K562 (cell line): ENCODE measurements at regions not wholly inside any gene's neighbourhood (a gene's known extent, or its start where the extent isn't known, plus 50 kb on each side); places are given as distances from the start of the nearest gene placed in this dataset.

Source experiments
- ATAC-seq: fragments of 200-7000 bp; cut with Tn5 transposase; 3 replicates; pipeline ENCODE4 v1.9.1; 2020; ENCODE audit warnings: moderate library complexity
- BruUV-seq: library from RNA; stranded (reverse); fragments of 400-500 nt; replicated peaks from 2 replicates; lab custom pipeline; 2021; lab: Mats Ljungman, UMichigan
- CTCF ChIA-PET: fragments of 300-600 bp; formaldehyde crosslinking; extraction: SDS; loops from one replicate; lab custom pipeline; 2021; ENCODE audit warnings: low intra/inter-chr PET ratio; lab: Yijun Ruan, JAX
- POLR2A ChIA-PET: fragments of 300-600, 350-650 bp; sonication (Branson Sonifier 250); formaldehyde crosslinking; extraction: SDS; loops from one replicate; lab custom pipeline; 2021; ENCODE audit warnings: antibody characterized with exemption, inconsistent platforms; lab: Yijun Ruan, JAX
- DNase-seq, 4 experiments: peaks; one replicate each; pipeline versions ENCODE4 v3.0.0 to v3.0.0-alpha.2; 2011 to 2018; ENCODE audit warnings: low spot score in 3 of 4, mixed read lengths in 3 of 4; ENCODE audit errors: extremely low read depth in 1 of 4
- FAIRE-seq: peaks from 2 replicates; lab custom pipeline; 2011; peaks lifted over from hg19 to GRCh38; lab: Jason Lieb, UNC
- H2AFZ ChIP-seq: 2 replicates; pipeline ENCODE4 v1.6.0; 2011; ENCODE audit warnings: low read depth, low read length, control low read depth, inconsistent platforms
- H3K27ac ChIP-seq: fragments of 200-600 bp; 3 replicates; pipeline ENCODE4 v1.8.0; 2011; ENCODE audit warnings: low read depth, mild to moderate bottlenecking, control low read depth, inconsistent platforms, low read length, moderate library complexity, mixed read lengths; ENCODE audit errors: extremely low read depth
- H3K27me3 ChIP-seq, 2 experiments: fragments of 300-600 bp in 1 of 2; 2 replicates in 1 of 2; 3 replicates in 1 of 2; pipeline versions ENCODE4 v1.6.0 to v1.8.0; 2011; ENCODE audit warnings: inconsistent platforms in 2 of 2, low read length in 2 of 2, mild to moderate bottlenecking in 1 of 2, mixed read lengths in 1 of 2, moderate library complexity in 1 of 2; ENCODE audit not compliant: control insufficient read depth in 2 of 2, insufficient read depth in 2 of 2
- H3K36me3 ChIP-seq: fragments of 300-600 bp; 3 replicates; pipeline ENCODE4 v1.8.0; 2011; ENCODE audit warnings: mild to moderate bottlenecking, low read length, inconsistent platforms; ENCODE audit not compliant: control insufficient read depth, insufficient read depth
- H3K4me1 ChIP-seq, 2 experiments: fragments of 200-600 bp in 1 of 2; replicated peaks in 1 of 2; 2 replicates in 1 of 2; 3 replicates in 1 of 2; pipeline versions ENCODE4 v1.5.1 to v1.8.0; 2011; ENCODE audit warnings: inconsistent platforms in 2 of 2, low read length in 2 of 2, mild to moderate bottlenecking in 1 of 2, mixed read lengths in 1 of 2, moderate library complexity in 1 of 2; ENCODE audit not compliant: control insufficient read depth in 2 of 2, insufficient read depth in 2 of 2
- H3K4me2 ChIP-seq: 2 replicates; pipeline ENCODE4 v1.6.1; 2011; ENCODE audit warnings: low read length, control low read depth, inconsistent platforms, mixed read lengths; ENCODE audit not compliant: insufficient read depth
- H3K4me3 ChIP-seq: fragments of 200-600 bp; sonication (generic), shearing (Covaris generic); 2 replicates; pipeline ENCODE4 v1.5.1; 2016; ENCODE audit warnings: control low read depth, inconsistent platforms
- H3K79me2 ChIP-seq: fragments of 200-600 bp; 3 replicates; pipeline ENCODE4 v1.8.0; 2011; ENCODE audit warnings: low read length, inconsistent platforms; ENCODE audit not compliant: control insufficient read depth, insufficient read depth
- H3K9ac ChIP-seq, 2 experiments: 2 replicates each; pipeline versions ENCODE4 v1.6.0 to v1.6.1; 2011; ENCODE audit warnings: low read depth in 2 of 2, low read length in 2 of 2, control low read depth in 1 of 2, inconsistent platforms in 1 of 2, mild to moderate bottlenecking in 1 of 2, mixed read lengths in 1 of 2; ENCODE audit not compliant: insufficient read depth in 1 of 2
- H3K9me1 ChIP-seq: one replicate; pipeline ENCODE4 v1.6.0; 2011; ENCODE audit warnings: inconsistent platforms, mild to moderate bottlenecking, low read length, moderate library complexity; ENCODE audit not compliant: control insufficient read depth, insufficient read depth
- H3K9me3 ChIP-seq: replicated peaks from 2 replicates; pipeline ENCODE4 v1.5.1; 2011; ENCODE audit warnings: low read depth, low read length, inconsistent platforms; ENCODE audit not compliant: control insufficient read depth, insufficient read depth
- H4K20me1 ChIP-seq: replicated peaks from 2 replicates; pipeline ENCODE4 v1.6.1; 2011; ENCODE audit warnings: low read length, inconsistent platforms, mixed read lengths; ENCODE audit not compliant: control insufficient read depth, insufficient read depth
- CBX3 ChIP-seq, 2 experiments: IDR thresholded peaks; 1 replicate in 1 of 2; 2 replicates in 1 of 2; pipeline ENCODE4 v1.6.1; 2012; ENCODE audit warnings: inconsistent platforms in 2 of 2, low read length in 2 of 2, borderline replicate concordance in 1 of 2, control low read depth in 1 of 2
- CGGBP1 ChIP-seq: fragments of 250-450 bp; sonication (Bioruptor Pico); IDR thresholded peaks from 2 replicates; pipeline ENCODE4 v1.9.0; 2021; ENCODE audit warnings: mild to moderate bottlenecking
- E2F5 ChIP-seq: sonication (generic); formaldehyde crosslinking; IDR thresholded peaks from 2 replicates; pipeline ENCODE4 v1.8.0; 2022; ENCODE audit warnings: mild to moderate bottlenecking, missing genetic modification reagents
- EGR1 ChIP-seq: fragments of 450-650 bp; conservative IDR thresholded peaks from 2 replicates; pipeline ENCODE4 v1.6.1; 2017; ENCODE audit warnings: mild to moderate bottlenecking
- HMG20A ChIP-seq: fragments of 450-650 bp; formaldehyde crosslinking; conservative IDR thresholded peaks from 2 replicates; pipeline ENCODE4 v1.4.0; 2020; ENCODE audit warnings: mild to moderate bottlenecking, mixed read lengths
- HNRNPH1 ChIP-seq: fragments of 200-400 bp; formaldehyde crosslinking; optimal IDR thresholded peaks from 2 replicates; pipeline ENCODE3; 2017; ENCODE audit warnings: low read depth, mild to moderate bottlenecking, low read length, moderate library complexity
- ID3 ChIP-seq, 2 experiments: fragments of 250-450 bp in 1 of 2; fragments of 450-650 bp in 1 of 2; sonication (Bioruptor Pico) in 1 of 2; IDR thresholded peaks; 2 replicates each; pipeline versions ENCODE4 v1.6.1 to v1.8.0; 2016 to 2021; ENCODE audit warnings: mild to moderate bottlenecking in 2 of 2, moderate library complexity in 2 of 2, missing compliant biosample characterization in 1 of 2, missing genetic modification characterization in 1 of 2
- KLF1 ChIP-seq: fragments of 450-650 bp; IDR thresholded peaks from 2 replicates; pipeline ENCODE4 v1.6.1; 2016; ENCODE audit warnings: missing genetic modification characterization, missing compliant biosample characterization
- RBBP5 ChIP-seq: fragments of 200-600 bp; sonication (generic); IDR thresholded peaks from 2 replicates; pipeline ENCODE4 v1.6.1; 2012; ENCODE audit warnings: borderline replicate concordance, mild to moderate bottlenecking, low read length, control low read depth, inconsistent platforms; ENCODE audit not compliant: insufficient read depth, poor library complexity, severe bottlenecking
- RFX7 ChIP-seq: fragments of 250-450 bp; sonication (Bioruptor Pico); IDR thresholded peaks from 2 replicates; pipeline ENCODE4 v1.5.1; 2021; ENCODE audit warnings: mild to moderate bottlenecking
- SRSF1 ChIP-seq: fragments of 200-400 bp; formaldehyde crosslinking; IDR thresholded peaks from 2 replicates; pipeline ENCODE4 v1.6.1; 2017; ENCODE audit warnings: mild to moderate bottlenecking, low read depth, low read length, moderate library complexity
- TARDBP ChIP-seq: fragments of 450-650 bp; IDR thresholded peaks from 2 replicates; pipeline ENCODE4 v1.6.1; 2016
- THRAP3 ChIP-seq: fragments of 450-650 bp; IDR thresholded peaks from 2 replicates; pipeline ENCODE4 v1.6.1; 2016; ENCODE audit warnings: mild to moderate bottlenecking, inconsistent platforms, borderline replicate concordance
- ZNF282 ChIP-seq: sonication (generic); formaldehyde crosslinking; IDR thresholded peaks from 2 replicates; pipeline ENCODE4 v1.8.1; 2023; ENCODE audit warnings: missing genetic modification reagents
- ZNF75A ChIP-seq: fragments of 450-650 bp; formaldehyde crosslinking; IDR thresholded peaks from 2 replicates; pipeline ENCODE4 v1.4.0; 2020; ENCODE audit warnings: mild to moderate bottlenecking
- WGBS: fragments of 100-300 bp; shearing (Covaris generic); methylation state at CpG from one replicate; pipeline ENCODE4 v1.1.6; 2016; ENCODE audit warnings: low coverage, mixed read lengths; ENCODE audit not compliant: insufficient coverage; ENCODE audit errors: missing lambda C conversion rate; 5-methylcytosine and 5-hydroxymethylcytosine counted together
- in situ Hi-C: fragments of 300-500 bp; cut with MboI; formaldehyde crosslinking; loops from 4 replicates; pipeline ENCODE4 v1.15.0; 2018; ENCODE audit warnings: inconsistent platforms, mixed read lengths
- intact Hi-C: fragments of 100-400 bp; cut with micrococcal nuclease; formaldehyde crosslinking; loops from 2 replicates; pipeline ENCODE4 v1.14.2; 2022

GRCh38 chr22:48299124-48299523, 1528.5 kb downstream of the BRD1 start:
- ATAC-seq (no peak), FAIRE-seq (no peak), DNase-seq (no peak)
- in situ Hi-C loops (no loop called here), intact Hi-C loops (no loop called here)
- Histone ChIP-seq H4K20me1 (no peaks in the 10 kb centered on the region), H3K4me2 (no peak overlapping the region), H3K9me1 (no peaks in the 10 kb centered on the region), H3K36me3 (no peaks in the 10 kb centered on the region), H3K27me3 (peaks cover 0 to 5% of the 10 kb centered on the region in 2 experiments; a peak in 1 of 5 replicates), H2AFZ (no peak overlapping the region), H3K4me3 (no peak overlapping the region), H3K79me2 (no peaks in the 10 kb centered on the region), H3K27ac (no peak overlapping the region), H3K4me1 (no peaks in the 10 kb centered on the region), H3K9ac (no peak overlapping the region), H3K9me3 (no peaks in the 10 kb centered on the region)
- ChIA-PET CTCF (no interaction called here), POLR2A (no interaction called here)
- TF ChIP-seq TARDBP = no peak
- no peak for TF ChIP-seq EGR1
- no peak for TF ChIP-seq ZNF75A (CRISPR knock-in tag)
- TF ChIP-seq ID3 (CRISPR knock-in tag; IDR thresholded peaks at IDR 0.05) = no peak
- no peak for TF ChIP-seq ID3 (tag; IDR thresholded peaks at IDR 0.05)
- no peak for TF ChIP-seq RFX7
- TF ChIP-seq SRSF1 = no peak
- no TSS peak for BruUV-seq
- WGBS = 0% methylated on average over 4 of the region's 8 CpGs

GRCh38 chr22:48297296-48297695, 1530.4 kb downstream of the BRD1 start:
- Histone ChIP-seq H3K27ac (no peak overlapping the region), H3K9ac (no peak overlapping the region), H3K9me1 (no peaks in the 10 kb centered on the region), H3K27me3 (peaks cover 0 to 5% of the 10 kb centered on the region in 2 experiments; a peak in 1 of 5 replicates), H2AFZ (no peak overlapping the region), H3K79me2 (no peaks in the 10 kb centered on the region), H3K4me3 (no peak overlapping the region), H3K4me2 (no peak overlapping the region), H4K20me1 (no peaks in the 10 kb centered on the region), H3K4me1 (no peaks in the 10 kb centered on the region), H3K36me3 (no peaks in the 10 kb centered on the region), H3K9me3 (no peaks in the 10 kb centered on the region)
- ATAC-seq (no peak), FAIRE-seq (no peak), DNase-seq (no peak)
- no TSS peak for BruUV-seq
- intact Hi-C loops (no loop called here), in situ Hi-C loops (no loop called here)
- WGBS = 0% methylated on average over 4 of the region's 7 CpGs
- POLR2A ChIA-PET = interaction anchor here (0.6 kb wide), 1 partner anchor 153 kb away, joined by 3 read pairs; no protein-coding TSS in a partner anchor
- CTCF ChIA-PET = no interaction called here
- TF ChIP-seq CGGBP1 (CRISPR knock-in tag) (no peak), ZNF282 (no peak), KLF1 (tag) (no peak), THRAP3 (no peak), RBBP5 (no peak), CBX3 (IDR thresholded peaks at IDR 0.05; ENCODE audit: borderline replicate concordance in 1 of 2, low read length in 2 of 2) (no peak), HMG20A (CRISPR knock-in tag) (no peak), HNRNPH1 (no peak), E2F5 (CRISPR knock-in tag) (no peak)
